ENCODE measurements at regions not wholly inside any gene's neighbourhood (a gene's known extent, or its start where the extent isn't known, plus 50 kb on each side); places are given as distances from the start of the nearest gene placed in this dataset.

DNA sequence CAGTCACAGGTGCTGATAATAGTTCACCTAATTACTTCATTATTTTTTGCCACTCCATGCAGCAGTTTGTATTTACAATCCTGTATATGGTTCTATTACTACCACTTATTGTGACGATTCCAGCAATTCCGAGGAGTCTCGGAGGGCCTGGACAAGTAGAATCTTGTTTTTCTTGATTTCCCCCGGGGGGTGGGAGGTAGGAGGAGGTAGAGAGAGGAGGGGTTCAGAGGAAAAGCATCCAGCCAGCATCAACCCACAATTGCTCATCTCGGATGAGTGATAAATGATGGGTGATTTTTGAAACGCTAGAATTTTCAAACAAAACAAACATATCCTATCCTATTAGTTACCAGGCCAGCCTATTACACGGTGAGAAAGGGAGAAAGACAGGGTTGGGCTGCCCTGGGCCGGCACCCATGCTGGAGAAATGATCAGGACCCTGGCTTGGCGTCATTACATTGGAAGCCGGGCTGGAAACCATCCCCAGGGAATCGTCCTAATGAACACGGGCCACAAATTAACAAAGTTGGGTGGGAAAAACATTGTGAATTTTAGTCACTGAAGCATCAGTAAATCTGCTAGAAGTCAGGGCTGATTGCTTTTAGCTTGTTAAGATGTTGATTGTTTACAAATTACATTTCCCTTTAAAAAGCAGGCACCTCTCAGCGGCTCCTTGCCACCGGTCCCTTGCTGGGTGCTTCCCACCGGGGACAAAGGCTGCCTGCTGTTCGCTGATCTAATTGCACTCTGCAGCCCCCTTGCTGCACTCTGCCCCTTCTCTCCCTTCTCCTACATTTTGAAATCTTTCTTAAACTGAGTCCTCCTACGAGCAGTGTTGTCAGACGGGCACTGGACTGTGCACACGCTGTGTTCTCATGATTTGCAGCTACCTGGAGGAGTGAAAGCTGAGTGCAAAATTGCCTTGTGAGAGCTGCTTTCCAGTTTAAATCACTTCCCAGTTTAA lies 95.5 kb downstream of the FAM204A start:
- Mint-ChIP-seq H3K4me3 (ENCODE audit: unreplicated experiment) (no peak overlapping the region), H3K9me3 (ENCODE audit: low read depth) (no peaks in the 10 kb centered on the region), H3K4me1 (ENCODE audit: low read depth) (no peaks in the 10 kb centered on the region), H3K36me3 (ENCODE audit: low read depth) (no peaks in the 10 kb centered on the region), H3K27ac (ENCODE audit: unreplicated experiment) (no peak overlapping the region), H3K27me3 (ENCODE audit: low read depth) (peaks cover 63% of the 10 kb centered on the region)
- TF ChIP-seq CTCF (IDR thresholded peaks at IDR 0.05) = no peak
- DNase-seq (ENCODE audit: low spot score) = no peak

- H3K27me3 Mint-ChIP-seq (ENCODE audit: low read depth) = peaks cover 64% of the 10 kb centered on the region
- DNase-seq (ENCODE audit: low spot score) = no peak
- H3K4me1 Mint-ChIP-seq (ENCODE audit: low read depth) = no peaks in the 10 kb centered on the region
- no peaks in the 10 kb centered on the region for H3K9me3 Mint-ChIP-seq (ENCODE audit: low read depth)
- H3K4me3 Mint-ChIP-seq (ENCODE audit: unreplicated experiment) = no peak overlapping the region
- H3K36me3 Mint-ChIP-seq (ENCODE audit: low read depth) = no peaks in the 10 kb centered on the region
- H3K27ac Mint-ChIP-seq (ENCODE audit: unreplicated experiment) = no peak overlapping the region
- no peak for TF ChIP-seq CTCF (IDR thresholded peaks at IDR 0.05)
These were observed 98.2 kb downstream of the FAM204A start for GRCh38 chr10:118243907-118244306.

GRCh38 chr10:118241229-118242137 lies 100.6 kb downstream of the FAM204A start:
- Mint-ChIP-seq H3K9me3 (ENCODE audit: low read depth) (no peaks in the 10 kb centered on the region), H3K36me3 (ENCODE audit: low read depth) (no peaks in the 10 kb centered on the region), H3K4me1 (ENCODE audit: low read depth) (no peaks in the 10 kb centered on the region), H3K27ac (ENCODE audit: unreplicated experiment) (no peak overlapping the region), H3K4me3 (ENCODE audit: unreplicated experiment) (no peak overlapping the region), H3K27me3 (ENCODE audit: low read depth) (peaks cover 61% of the 10 kb centered on the region)
- peak; percentile 95 for TF ChIP-seq CTCF (IDR thresholded peaks at IDR 0.05)
- DNase-seq (ENCODE audit: low spot score) = no peak

DNA sequence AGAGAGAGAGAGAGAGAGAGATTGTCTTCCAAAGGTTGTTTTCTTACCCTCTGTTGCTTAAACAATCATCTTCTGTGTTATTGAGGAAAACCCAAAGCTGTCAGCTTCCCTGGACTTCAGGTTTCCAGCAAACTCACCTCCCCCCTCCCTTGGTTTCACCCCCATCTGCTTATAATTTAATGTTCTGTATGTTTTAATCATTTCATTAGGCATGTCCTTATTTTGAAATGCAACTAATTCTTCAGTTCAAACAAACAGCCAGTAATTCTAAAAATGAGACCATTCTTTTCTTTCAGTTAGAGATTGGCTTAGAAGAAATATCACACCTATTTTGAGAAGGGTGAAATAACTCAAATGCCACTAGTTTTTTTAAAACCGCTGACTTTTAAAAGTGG lies 102.9 kb downstream of the FAM204A start:
- peaks cover 50% of the 10 kb centered on the region for H3K27me3 Mint-ChIP-seq (ENCODE audit: low read depth)
- H3K27ac Mint-ChIP-seq (ENCODE audit: unreplicated experiment) = no peak overlapping the region
- no peak overlapping the region for H3K4me3 Mint-ChIP-seq (ENCODE audit: unreplicated experiment)
- H3K36me3 Mint-ChIP-seq (ENCODE audit: low read depth) = no peaks in the 10 kb centered on the region
- no peak for TF ChIP-seq CTCF (IDR thresholded peaks at IDR 0.05)
- DNase-seq (ENCODE audit: low spot score) = no peak
- no peaks in the 10 kb centered on the region for H3K4me1 Mint-ChIP-seq (ENCODE audit: low read depth)
- H3K9me3 Mint-ChIP-seq (ENCODE audit: low read depth) = no peaks in the 10 kb centered on the region

DNA sequence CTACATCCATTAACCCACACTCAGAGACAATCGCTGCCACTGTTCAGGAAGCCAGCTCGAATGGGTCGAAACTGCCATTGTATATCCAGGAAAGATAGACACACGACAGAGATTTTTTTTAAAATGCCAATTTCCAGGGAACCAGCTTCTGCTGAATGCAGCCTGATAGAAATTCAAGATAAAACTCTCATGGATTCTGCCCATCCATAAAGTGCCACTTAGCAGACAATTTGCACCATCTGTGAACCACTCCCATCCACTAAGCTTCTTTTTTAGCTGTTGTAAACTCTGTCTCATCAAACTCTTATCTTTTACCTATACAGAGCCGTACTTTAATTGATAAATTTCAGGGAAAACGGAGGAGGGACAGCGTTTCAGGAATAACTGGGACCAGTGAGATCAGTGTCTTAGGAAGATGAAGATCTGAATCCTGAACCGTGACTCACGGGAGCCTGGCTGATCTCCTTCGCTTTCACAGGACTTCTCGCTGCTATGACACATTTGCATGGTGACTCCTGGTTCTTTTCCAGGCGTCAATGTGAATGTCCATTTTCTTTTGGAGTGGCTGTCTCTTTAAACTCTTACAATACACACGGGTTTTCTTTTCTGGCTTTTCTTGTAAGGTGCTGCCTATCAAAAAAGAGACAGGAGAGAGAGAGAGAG lies 103.4 kb downstream of the FAM204A start:
- no peak for DNase-seq (ENCODE audit: low spot score)
- Mint-ChIP-seq H3K27me3 (ENCODE audit: low read depth) (peaks cover 45% of the 10 kb centered on the region), H3K27ac (ENCODE audit: unreplicated experiment) (no peak overlapping the region), H3K9me3 (ENCODE audit: low read depth) (no peaks in the 10 kb centered on the region), H3K36me3 (ENCODE audit: low read depth) (no peaks in the 10 kb centered on the region), H3K4me3 (ENCODE audit: unreplicated experiment) (no peak overlapping the region), H3K4me1 (ENCODE audit: low read depth) (no peaks in the 10 kb centered on the region)
- no peak for TF ChIP-seq CTCF (IDR thresholded peaks at IDR 0.05)
